Esophagus squamous epithelium (tissue), 4 donors: ENCODE measurements at regions not wholly inside any gene's neighbourhood (a gene's known extent, or its start where the extent isn't known, plus 50 kb on each side); places are given as distances from the start of the nearest gene placed in this dataset.

Experiments used
- CTCF ChIP-seq, 6 experiments: fragments of 450-650 bp in 4 of 6; fragments of 200-600 bp in 2 of 6; sonication (generic) in 2 of 6; IDR thresholded peaks; one replicate each; pipeline ENCODE4 v1.5.1; 2016 to 2019; ENCODE audit warnings: antibody characterized with exemption in 6 of 6, mild to moderate bottlenecking in 4 of 6, moderate library complexity in 4 of 6
- POLR2A ChIP-seq, 4 donors: fragments of 450-650 bp; IDR thresholded peaks; one replicate each; pipeline ENCODE4 v1.6.1; 2017; ENCODE audit warnings: antibody characterized with exemption in 4 of 4, mild to moderate bottlenecking in 4 of 4, moderate library complexity in 3 of 4

GRCh38 chr13:110799246-110800236, 86.0 kb downstream of the ING1 start:
- TF ChIP-seq CTCF (IDR thresholded peaks at IDR 0.05): no peak
- TF ChIP-seq POLR2A (IDR thresholded peaks at IDR 0.05): no peak
